OCI-LY1 (cell line): ENCODE measurements at regions not wholly inside any gene's neighbourhood (a gene's known extent, or its start where the extent isn't known, plus 50 kb on each side); places are given as distances from the start of the nearest gene placed in this dataset.

ENCODE experiments used
- H2AFZ ChIP-seq: fragments of 200-600 bp; sonication (generic), shearing (Covaris generic); 2 replicates; pipeline ENCODE4 v1.6.0; 2014; ENCODE audit warnings: antibody characterized with exemption, mild to moderate bottlenecking, low read length
- H3F3A ChIP-seq: fragments of 200-600 bp; sonication (generic), shearing (Covaris generic); 2 replicates; pipeline ENCODE4 v1.6.0; 2014; ENCODE audit warnings: mild to moderate bottlenecking, antibody characterized with exemption, low read length, moderate library complexity; ENCODE audit not compliant: insufficient read depth
- H3K27ac ChIP-seq: fragments of 200-600 bp; sonication (generic); 2 replicates; pipeline ENCODE4 v1.5.1; 2014; ENCODE audit warnings: low read length, mixed run types, mild to moderate bottlenecking, low read depth; ENCODE audit not compliant: poor library complexity, severe bottlenecking
- H3K27me3 ChIP-seq: fragments of 200-600 bp; sonication (generic); 2 replicates; pipeline ENCODE4 v1.6.0; 2014; ENCODE audit warnings: antibody characterized with exemption, mild to moderate bottlenecking, low read length, moderate library complexity; ENCODE audit not compliant: insufficient read depth
- H3K36me3 ChIP-seq: fragments of 200-600 bp; sonication (generic); 2 replicates; pipeline ENCODE4 v1.6.1; 2014; ENCODE audit warnings: mild to moderate bottlenecking, antibody characterized with exemption, low read length, moderate library complexity, mixed read lengths; ENCODE audit not compliant: insufficient read depth
- H3K4me1 ChIP-seq: fragments of 200-600 bp; sonication (generic); 2 replicates; pipeline ENCODE4 v1.5.1; 2014; ENCODE audit warnings: mild to moderate bottlenecking, low read length, moderate library complexity; ENCODE audit not compliant: insufficient read depth, severe bottlenecking
- H3K4me2 ChIP-seq: fragments of 200-600 bp; sonication (generic), shearing (Covaris generic); 2 replicates; pipeline ENCODE4 v1.6.1; 2014; ENCODE audit warnings: low read length
- H3K4me3 ChIP-seq: fragments of 200-600 bp; sonication (generic); 2 replicates; pipeline ENCODE4 v1.5.1; 2014; ENCODE audit warnings: low read length, low read depth, mild to moderate bottlenecking, mixed read lengths; ENCODE audit not compliant: poor library complexity, severe bottlenecking
- H3K79me2 ChIP-seq: fragments of 200-600 bp; shearing (Covaris generic); 2 replicates; pipeline ENCODE4 v1.6.1; 2016; ENCODE audit warnings: mixed run types, low read length, mixed read lengths; ENCODE audit not compliant: insufficient read depth
- H3K9ac ChIP-seq: fragments of 200-600 bp; sonication (generic), shearing (Covaris generic); 2 replicates; pipeline ENCODE4 v1.6.1; 2014; ENCODE audit warnings: mild to moderate bottlenecking, low read length, mixed read lengths
- H3K9me2 ChIP-seq: fragments of 200-600 bp; sonication (generic), shearing (Covaris generic); 2 replicates; pipeline ENCODE4 v1.6.1; 2014; ENCODE audit warnings: low read depth, mild to moderate bottlenecking, low read length, mixed read lengths
- H3K9me3 ChIP-seq: fragments of 200-600 bp; shearing (Covaris generic); 2 replicates; pipeline ENCODE4 v1.6.1; 2014; ENCODE audit warnings: low read length, mixed read lengths
- H4K20me1 ChIP-seq: fragments of 200-600 bp; sonication (generic), shearing (Covaris generic); 2 replicates; pipeline ENCODE4 v1.6.0; 2016; ENCODE audit warnings: mild to moderate bottlenecking, low read length; ENCODE audit not compliant: insufficient read depth
- EZH2 ChIP-seq: fragments of 200-600 bp; sonication (generic), shearing (Covaris generic); IDR thresholded peaks from 2 replicates; pipeline ENCODE4 v1.8.0; 2017; ENCODE audit warnings: borderline replicate concordance, mixed run types, mild to moderate bottlenecking, antibody characterized with exemption, low read length, moderate library complexity, mixed read lengths
- TF ChIP-seq, protein P1 (sequence below): fragments of 200-600 bp; sonication (generic), shearing (Covaris generic); IDR thresholded peaks from 2 replicates; pipeline ENCODE4 v1.5.1; 2017; ENCODE audit warnings: mild to moderate bottlenecking, antibody characterized with exemption, low read length, moderate library complexity, mixed read lengths

DNA sequence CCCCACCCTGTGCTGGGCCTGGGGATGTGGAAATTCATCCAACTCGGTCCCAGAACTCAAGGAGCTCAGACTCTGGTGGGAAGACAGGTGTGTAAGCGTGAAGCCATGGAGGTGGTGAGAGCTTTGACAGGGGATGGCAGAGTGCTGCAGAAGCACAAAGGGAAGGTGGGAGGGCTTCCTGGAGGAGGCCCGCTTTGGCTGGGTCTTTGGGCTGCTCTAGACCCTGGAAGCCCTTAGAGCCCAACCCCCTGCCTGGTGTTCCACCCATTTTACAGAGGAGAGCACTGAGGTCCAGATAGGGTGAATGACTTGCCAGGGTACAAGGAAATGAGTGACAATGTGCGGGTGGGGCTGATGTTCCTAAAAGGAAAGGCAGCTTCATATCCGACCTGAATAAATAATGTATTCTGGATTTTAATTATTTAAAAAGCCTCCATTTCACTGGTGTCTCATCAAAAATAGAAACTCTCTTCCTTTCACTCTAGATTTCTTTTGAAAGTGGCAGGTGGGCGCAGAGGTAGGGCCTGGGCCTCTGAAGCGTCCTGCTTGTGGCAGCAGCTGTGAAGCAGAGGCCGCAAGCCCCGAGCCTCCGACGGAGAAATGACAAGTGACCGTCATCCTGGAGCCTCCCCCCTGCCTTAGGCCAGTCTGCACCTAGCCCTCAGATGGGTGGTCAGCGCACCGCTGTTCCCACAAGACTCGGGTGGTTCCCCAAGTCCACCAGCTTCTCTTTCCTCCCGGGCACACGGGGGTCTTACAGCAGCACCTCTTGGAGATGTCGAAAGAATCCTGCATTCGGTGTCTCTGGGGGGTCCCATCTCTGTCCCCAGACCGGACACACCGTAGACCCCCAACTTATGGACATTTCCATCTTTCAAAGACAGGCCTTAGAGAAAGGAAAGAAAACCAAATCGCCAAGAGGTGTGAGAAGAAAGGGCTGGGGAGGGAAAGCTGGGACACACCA is 71.0 kb upstream of the TAF1B start:
- no peak overlapping the region for H3K27ac ChIP-seq
- TF ChIP-seq, protein P1, sequence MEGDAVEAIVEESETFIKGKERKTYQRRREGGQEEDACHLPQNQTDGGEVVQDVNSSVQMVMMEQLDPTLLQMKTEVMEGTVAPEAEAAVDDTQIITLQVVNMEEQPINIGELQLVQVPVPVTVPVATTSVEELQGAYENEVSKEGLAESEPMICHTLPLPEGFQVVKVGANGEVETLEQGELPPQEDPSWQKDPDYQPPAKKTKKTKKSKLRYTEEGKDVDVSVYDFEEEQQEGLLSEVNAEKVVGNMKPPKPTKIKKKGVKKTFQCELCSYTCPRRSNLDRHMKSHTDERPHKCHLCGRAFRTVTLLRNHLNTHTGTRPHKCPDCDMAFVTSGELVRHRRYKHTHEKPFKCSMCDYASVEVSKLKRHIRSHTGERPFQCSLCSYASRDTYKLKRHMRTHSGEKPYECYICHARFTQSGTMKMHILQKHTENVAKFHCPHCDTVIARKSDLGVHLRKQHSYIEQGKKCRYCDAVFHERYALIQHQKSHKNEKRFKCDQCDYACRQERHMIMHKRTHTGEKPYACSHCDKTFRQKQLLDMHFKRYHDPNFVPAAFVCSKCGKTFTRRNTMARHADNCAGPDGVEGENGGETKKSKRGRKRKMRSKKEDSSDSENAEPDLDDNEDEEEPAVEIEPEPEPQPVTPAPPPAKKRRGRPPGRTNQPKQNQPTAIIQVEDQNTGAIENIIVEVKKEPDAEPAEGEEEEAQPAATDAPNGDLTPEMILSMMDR: no peak
- no peak for TF ChIP-seq EZH2
- H3K4me2 ChIP-seq: no peak overlapping the region
- H3F3A ChIP-seq: no peaks in the 10 kb centered on the region
- H3K9me2 ChIP-seq: no peaks in the 10 kb centered on the region
- H3K4me1 ChIP-seq: peaks cover 10% of the 10 kb centered on the region
- no peak overlapping the region for H3K9ac ChIP-seq
- no peaks in the 10 kb centered on the region for H4K20me1 ChIP-seq
- no peaks in the 10 kb centered on the region for H3K36me3 ChIP-seq
- H3K9me3 ChIP-seq: no peaks in the 10 kb centered on the region
- H3K4me3 ChIP-seq: no peak overlapping the region
- no peak overlapping the region for H2AFZ ChIP-seq
- no peaks in the 10 kb centered on the region for H3K27me3 ChIP-seq
- H3K79me2 ChIP-seq: no peaks in the 10 kb centered on the region

DNA sequence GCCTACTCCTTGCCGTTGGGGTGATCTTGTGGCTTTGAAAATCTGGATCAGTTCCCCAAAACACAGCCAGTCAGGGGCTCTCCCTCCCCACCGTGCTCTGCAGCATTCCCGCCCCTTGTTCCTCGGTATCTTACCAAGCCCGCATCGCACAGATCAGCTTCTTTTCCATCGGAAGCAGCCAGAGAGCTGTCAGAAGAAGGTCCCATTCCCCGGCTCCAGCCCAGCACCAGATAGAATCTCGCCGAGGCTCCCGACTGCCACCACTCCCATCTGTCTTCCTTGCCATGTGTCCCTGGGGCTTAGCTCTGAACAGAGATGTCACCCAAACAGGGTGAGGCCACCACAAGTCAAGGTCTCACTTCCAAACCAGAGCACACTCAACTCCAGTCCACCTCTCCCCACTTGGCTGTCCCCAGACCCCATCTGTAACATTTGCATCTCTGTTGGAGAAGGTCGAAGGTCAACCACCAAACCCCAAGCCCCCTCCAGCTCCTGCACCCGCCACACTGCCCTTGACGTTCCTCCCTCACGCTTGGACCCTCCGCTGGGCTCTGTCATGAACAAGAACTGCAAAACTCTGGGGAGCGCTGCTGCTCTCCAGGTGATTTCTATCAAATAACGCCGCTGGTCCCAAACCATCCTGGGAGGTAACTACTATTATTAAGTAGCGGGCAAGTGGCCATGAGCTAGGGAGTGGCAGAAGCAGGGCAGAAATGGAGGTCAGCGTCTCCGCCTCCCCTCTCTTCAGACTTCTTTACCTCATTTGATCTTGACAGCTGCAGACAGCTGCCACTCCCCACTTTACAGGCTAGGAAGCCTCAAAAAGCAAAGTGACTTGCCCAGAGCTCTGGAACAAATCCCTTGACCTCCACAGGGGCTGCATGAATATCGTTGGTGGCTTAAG is 70.0 kb upstream of the TAF1B start:
- H3K9me3 ChIP-seq: no peaks in the 10 kb centered on the region
- H3K79me2 ChIP-seq: no peaks in the 10 kb centered on the region
- H2AFZ ChIP-seq: no peak overlapping the region
- H3K4me1 ChIP-seq: peaks cover 3% of the 10 kb centered on the region
- no peak overlapping the region for H3K4me2 ChIP-seq
- no peak for TF ChIP-seq EZH2
- TF ChIP-seq, protein P1: no peak
- H3K36me3 ChIP-seq: no peaks in the 10 kb centered on the region
- H3K9ac ChIP-seq: no peak overlapping the region
- no peaks in the 10 kb centered on the region for H3K9me2 ChIP-seq
- no peak overlapping the region for H3K4me3 ChIP-seq
- H3K27ac ChIP-seq: no peak overlapping the region
- no peaks in the 10 kb centered on the region for H3F3A ChIP-seq
- no peaks in the 10 kb centered on the region for H3K27me3 ChIP-seq
- H4K20me1 ChIP-seq: no peaks in the 10 kb centered on the region

DNA sequence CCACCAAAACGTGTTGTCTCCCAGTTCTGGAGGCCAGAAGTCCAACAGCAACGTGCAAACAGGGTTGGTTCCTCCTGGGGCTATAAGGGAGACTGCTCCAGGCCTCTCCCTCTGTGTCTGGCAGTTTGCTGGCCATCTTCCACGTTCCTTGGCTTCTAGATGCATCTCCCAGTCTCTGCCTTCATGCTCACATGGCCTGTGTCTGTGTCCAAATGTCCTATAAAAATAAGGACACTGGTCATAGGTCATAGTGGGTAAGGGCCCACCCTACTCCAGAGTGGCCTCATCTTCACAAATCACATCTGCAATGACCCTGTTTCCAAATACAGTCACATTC is 69.4 kb upstream of the TAF1B start:
- no peak for TF ChIP-seq EZH2
- TF ChIP-seq, protein P1: no peak
- H3K4me1 ChIP-seq: no peaks in the 10 kb centered on the region
- no peak overlapping the region for H3K27ac ChIP-seq
- H3F3A ChIP-seq: no peaks in the 10 kb centered on the region
- H3K4me2 ChIP-seq: no peak overlapping the region
- H3K36me3 ChIP-seq: no peaks in the 10 kb centered on the region
- H2AFZ ChIP-seq: no peak overlapping the region
- no peaks in the 10 kb centered on the region for H3K27me3 ChIP-seq
- H3K4me3 ChIP-seq: no peak overlapping the region
- no peaks in the 10 kb centered on the region for H3K9me2 ChIP-seq
- H3K79me2 ChIP-seq: no peaks in the 10 kb centered on the region
- no peaks in the 10 kb centered on the region for H3K9me3 ChIP-seq
- no peak overlapping the region for H3K9ac ChIP-seq
- no peaks in the 10 kb centered on the region for H4K20me1 ChIP-seq
